HEK293 (cell line): ENCODE measurements at regions not wholly inside any gene's neighbourhood (a gene's known extent, or its start where the extent isn't known, plus 50 kb on each side); places are given as distances from the start of the nearest gene placed in this dataset.

ENCODE experiments used
- CTCF ChIP-seq: fragments of 450-650 bp; formaldehyde crosslinking; IDR thresholded peaks from 2 replicates; pipeline ENCODE4 v1.5.1; 2016; ENCODE audit warnings: missing biosample characterization, missing genetic modification characterization
- ZNF510 ChIP-seq: fragments of 450-650 bp; formaldehyde crosslinking; IDR thresholded peaks from 2 replicates; pipeline ENCODE4 v1.5.1; 2018; ENCODE audit warnings: mild to moderate bottlenecking, missing genetic modification characterization, missing biosample characterization; ENCODE audit not compliant: insufficient replicate concordance
- ZNF707 ChIP-seq: fragments of 450-650 bp; formaldehyde crosslinking; IDR thresholded peaks from 2 replicates; pipeline ENCODE4 v1.5.1; 2016; ENCODE audit warnings: missing biosample characterization, missing genetic modification characterization

- TF ChIP-seq CTCF (tag by site-specific recombination) (no peak), ZNF510 (no peak), ZNF707 (tag by site-specific recombination) (no peak)
Measured at GRCh38 chr2:161055289-161055688, 104.9 kb upstream of the TANK start.
